GM12878 (cell line): ENCODE measurements at regions not wholly inside any gene's neighbourhood (a gene's known extent, or its start where the extent isn't known, plus 50 kb on each side); places are given as distances from the start of the nearest gene placed in this dataset.
A peak's percentile ranks its signal among the peaks of the same experiment; 100 is the strongest.

ENCODE experiments used
- CBX3 ChIP-seq: fragments of 200-600 bp; sonication (generic); IDR thresholded peaks from 2 replicates; pipeline ENCODE4 v1.6.1; 2016; ENCODE audit warnings: low read depth, borderline replicate concordance
- CREM ChIP-seq: IDR thresholded peaks from 2 replicates; pipeline ENCODE4 v1.6.1; 2014; ENCODE audit warnings: antibody characterized with exemption, low read depth
- FOS ChIP-seq: IDR thresholded peaks from 3 replicates; pipeline ENCODE4 v1.6.1; 2011; ENCODE audit warnings: borderline replicate concordance; ENCODE audit not compliant: insufficient read length; ENCODE audit errors: extremely low read depth
- IRF4 ChIP-seq: IDR thresholded peaks from 2 replicates; pipeline ENCODE4 v1.6.1; 2011; ENCODE audit warnings: low read depth, low read length
- JUNB ChIP-seq: IDR thresholded peaks from 2 replicates; pipeline ENCODE4 v1.6.1; 2016; ENCODE audit warnings: antibody characterized with exemption, mild to moderate bottlenecking
- KAT2A ChIP-seq: conservative IDR thresholded peaks from 2 replicates; pipeline ENCODE4 v1.6.1; 2011; ENCODE audit warnings: low read depth, low read length; ENCODE audit not compliant: control insufficient read depth
- NFIC ChIP-seq: IDR thresholded peaks from 2 replicates; pipeline ENCODE4 v1.6.1; 2012; ENCODE audit warnings: low read depth, mild to moderate bottlenecking, inconsistent platforms, low read length, moderate library complexity
- NFXL1 ChIP-seq: fragments of 450-650 bp; IDR thresholded peaks from 2 replicates; pipeline ENCODE4 v1.6.1; 2017; ENCODE audit warnings: antibody characterized with exemption, mild to moderate bottlenecking, borderline replicate concordance
- PAX8 ChIP-seq: fragments of 450-650 bp; IDR thresholded peaks from 2 replicates; pipeline ENCODE4 v1.6.1; 2017; ENCODE audit warnings: mild to moderate bottlenecking, moderate library complexity
- POLR2A ChIP-seq: IDR thresholded peaks from 2 replicates; pipeline ENCODE4 v1.6.1; 2011; ENCODE audit warnings: low read depth, mild to moderate bottlenecking, low read length
- POLR2AphosphoS5 ChIP-seq: IDR thresholded peaks from 2 replicates; pipeline ENCODE4 v1.6.1; 2011; ENCODE audit warnings: mild to moderate bottlenecking, low read length, inconsistent platforms
- RBBP5 ChIP-seq: fragments of 200-600 bp; sonication (generic); conservative IDR thresholded peaks from 2 replicates; pipeline ENCODE4 v1.6.1; 2016
- RUNX3 ChIP-seq: IDR thresholded peaks from 2 replicates; pipeline ENCODE4 v1.6.1; 2012; ENCODE audit warnings: low read length, inconsistent platforms
- SIN3A ChIP-seq: IDR thresholded peaks from 2 replicates; pipeline ENCODE4 v1.6.1; 2012; ENCODE audit warnings: low read depth, low read length, improper control_type of control experiment
- SRF ChIP-seq, 2 experiments: IDR thresholded peaks; 2 replicates each; pipeline ENCODE4 v1.6.1; 2011; ENCODE audit warnings: low read depth in 2 of 2, low read length in 2 of 2, mild to moderate bottlenecking in 1 of 2, moderate library complexity in 1 of 2
- STAT3 ChIP-seq: IDR thresholded peaks from 2 replicates; pipeline ENCODE4 v1.6.1; 2011; ENCODE audit warnings: low read depth, low read length, improper control_type of control experiment
- ZNF384 ChIP-seq: IDR thresholded peaks from 2 replicates; pipeline ENCODE4 v1.6.1; 2012; ENCODE audit warnings: low read depth, mild to moderate bottlenecking, low read length, improper control_type of control experiment, borderline replicate concordance
- TF ChIP-seq, protein P1 (sequence below): IDR thresholded peaks from 2 replicates; pipeline ENCODE4 v1.6.1; 2011; ENCODE audit warnings: borderline replicate concordance, low read depth, mild to moderate bottlenecking, moderate library complexity, low read length; ENCODE audit not compliant: insufficient read depth, poor library complexity, severe bottlenecking
- TF ChIP-seq, protein P2 (sequence below): fragments of 450-650 bp; IDR thresholded peaks from 2 replicates; pipeline ENCODE4 v1.6.1; 2017; ENCODE audit warnings: mild to moderate bottlenecking, moderate library complexity
- TF ChIP-seq, protein P3 (sequence below): fragments of 450-650 bp; IDR thresholded peaks from 2 replicates; pipeline ENCODE4 v1.6.1; 2014; ENCODE audit warnings: mild to moderate bottlenecking

DNA sequence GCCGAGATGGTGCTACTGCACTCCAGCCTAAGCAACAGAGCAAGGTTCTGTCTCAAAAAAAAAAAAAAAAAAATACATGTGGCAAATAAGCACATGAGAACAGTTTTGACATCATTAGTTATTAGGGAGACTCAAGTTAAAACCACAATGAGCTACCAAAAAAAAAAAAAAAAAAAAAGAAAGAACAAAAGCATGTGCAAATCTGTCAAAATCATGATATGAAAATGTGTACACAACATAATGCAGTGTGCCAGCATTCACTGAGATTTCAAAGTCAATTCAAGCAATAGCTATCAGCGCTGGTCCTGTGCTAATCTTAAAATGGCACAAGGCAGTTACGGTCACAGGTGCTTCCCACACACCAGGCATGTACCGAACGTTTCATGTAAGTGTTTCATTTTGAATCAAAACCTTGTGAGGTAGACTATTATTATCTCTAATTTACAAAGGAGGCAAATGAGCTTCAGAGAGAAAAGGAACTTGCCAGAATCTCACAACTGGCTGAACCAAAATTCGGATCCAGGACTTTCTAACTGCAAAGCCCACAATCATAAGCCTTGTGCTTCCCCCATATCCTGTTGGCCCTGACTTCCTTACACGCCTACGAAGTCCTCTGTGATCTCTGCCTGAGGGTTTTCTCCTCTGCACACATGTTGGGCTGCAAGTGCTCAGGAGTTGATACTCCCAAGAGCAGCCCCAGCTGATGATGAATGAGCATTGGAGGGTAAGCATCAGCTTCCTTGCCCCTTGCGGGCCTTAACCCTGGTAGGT is 200.1 kb upstream of the PROK2 start (continued):
- TF ChIP-seq, protein P1, sequence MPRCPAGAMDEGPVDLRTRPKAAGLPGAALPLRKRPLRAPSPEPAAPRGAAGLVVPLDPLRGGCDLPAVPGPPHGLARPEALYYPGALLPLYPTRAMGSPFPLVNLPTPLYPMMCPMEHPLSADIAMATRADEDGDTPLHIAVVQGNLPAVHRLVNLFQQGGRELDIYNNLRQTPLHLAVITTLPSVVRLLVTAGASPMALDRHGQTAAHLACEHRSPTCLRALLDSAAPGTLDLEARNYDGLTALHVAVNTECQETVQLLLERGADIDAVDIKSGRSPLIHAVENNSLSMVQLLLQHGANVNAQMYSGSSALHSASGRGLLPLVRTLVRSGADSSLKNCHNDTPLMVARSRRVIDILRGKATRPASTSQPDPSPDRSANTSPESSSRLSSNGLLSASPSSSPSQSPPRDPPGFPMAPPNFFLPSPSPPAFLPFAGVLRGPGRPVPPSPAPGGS: peak; percentile 80
- TF ChIP-seq FOS (no peak), NFXL1 (no peak), NFIC (peak; percentile 98), POLR2AphosphoS5 (no peak), IRF4 (peak; percentile 87), RUNX3 (peak; percentile 92), JUNB (peak; percentile 93), PAX8 (peak; percentile 98), RBBP5 (no peak), POLR2A (no peak), CREM (peak; percentile 72), SIN3A (no peak; the same call in 1 of the 2 replicates), CBX3 (no peak), SRF (IDR thresholded peaks at IDR 0.05; ENCODE audit: low read depth in 2 of 2, low read length in 2 of 2) (no peak), ZNF384 (peak; percentile 95), KAT2A (no peak), STAT3 (0 out of 2 replicates have a peak, but pooled peaks have one; percentile 55)
- TF ChIP-seq, protein P2, sequence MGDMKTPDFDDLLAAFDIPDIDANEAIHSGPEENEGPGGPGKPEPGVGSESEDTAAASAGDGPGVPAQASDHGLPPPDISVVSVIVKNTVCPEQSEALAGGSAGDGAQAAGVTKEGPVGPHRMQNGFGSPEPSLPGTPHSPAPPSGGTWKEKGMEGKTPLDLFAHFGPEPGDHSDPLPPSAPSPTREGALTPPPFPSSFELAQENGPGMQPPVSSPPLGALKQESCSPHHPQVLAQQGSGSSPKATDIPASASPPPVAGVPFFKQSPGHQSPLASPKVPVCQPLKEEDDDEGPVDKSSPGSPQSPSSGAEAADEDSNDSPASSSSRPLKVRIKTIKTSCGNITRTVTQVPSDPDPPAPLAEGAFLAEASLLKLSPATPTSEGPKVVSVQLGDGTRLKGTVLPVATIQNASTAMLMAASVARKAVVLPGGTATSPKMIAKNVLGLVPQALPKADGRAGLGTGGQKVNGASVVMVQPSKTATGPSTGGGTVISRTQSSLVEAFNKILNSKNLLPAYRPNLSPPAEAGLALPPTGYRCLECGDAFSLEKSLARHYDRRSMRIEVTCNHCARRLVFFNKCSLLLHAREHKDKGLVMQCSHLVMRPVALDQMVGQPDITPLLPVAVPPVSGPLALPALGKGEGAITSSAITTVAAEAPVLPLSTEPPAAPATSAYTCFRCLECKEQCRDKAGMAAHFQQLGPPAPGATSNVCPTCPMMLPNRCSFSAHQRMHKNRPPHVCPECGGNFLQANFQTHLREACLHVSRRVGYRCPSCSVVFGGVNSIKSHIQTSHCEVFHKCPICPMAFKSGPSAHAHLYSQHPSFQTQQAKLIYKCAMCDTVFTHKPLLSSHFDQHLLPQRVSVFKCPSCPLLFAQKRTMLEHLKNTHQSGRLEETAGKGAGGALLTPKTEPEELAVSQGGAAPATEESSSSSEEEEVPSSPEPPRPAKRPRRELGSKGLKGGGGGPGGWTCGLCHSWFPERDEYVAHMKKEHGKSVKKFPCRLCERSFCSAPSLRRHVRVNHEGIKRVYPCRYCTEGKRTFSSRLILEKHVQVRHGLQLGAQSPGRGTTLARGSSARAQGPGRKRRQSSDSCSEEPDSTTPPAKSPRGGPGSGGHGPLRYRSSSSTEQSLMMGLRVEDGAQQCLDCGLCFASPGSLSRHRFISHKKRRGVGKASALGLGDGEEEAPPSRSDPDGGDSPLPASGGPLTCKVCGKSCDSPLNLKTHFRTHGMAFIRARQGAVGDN: peak; percentile 90
- TF ChIP-seq, protein P3, sequence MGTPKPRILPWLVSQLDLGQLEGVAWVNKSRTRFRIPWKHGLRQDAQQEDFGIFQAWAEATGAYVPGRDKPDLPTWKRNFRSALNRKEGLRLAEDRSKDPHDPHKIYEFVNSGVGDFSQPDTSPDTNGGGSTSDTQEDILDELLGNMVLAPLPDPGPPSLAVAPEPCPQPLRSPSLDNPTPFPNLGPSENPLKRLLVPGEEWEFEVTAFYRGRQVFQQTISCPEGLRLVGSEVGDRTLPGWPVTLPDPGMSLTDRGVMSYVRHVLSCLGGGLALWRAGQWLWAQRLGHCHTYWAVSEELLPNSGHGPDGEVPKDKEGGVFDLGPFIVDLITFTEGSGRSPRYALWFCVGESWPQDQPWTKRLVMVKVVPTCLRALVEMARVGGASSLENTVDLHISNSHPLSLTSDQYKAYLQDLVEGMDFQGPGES: no peak
